Activated naive CD4-positive, alpha-beta T cell treated with anti-CD3 and anti-CD28 coated beads for 36 hours (primary cell): ENCODE measurements at regions not wholly inside any gene's neighbourhood (a gene's known extent, or its start where the extent isn't known, plus 50 kb on each side); places are given as distances from the start of the nearest gene placed in this dataset.
"Not testable (repeated sequence)": the region's sequence is repeated elsewhere in the genome, so short reads cannot be mapped to it uniquely, and the experiment has no call there.

Source experiments
- CTCF ChIA-PET: fragments of 350-600 bp; sonication (Branson Sonifier 250); formaldehyde crosslinking; loops from one replicate; lab custom pipeline; 2021; ENCODE audit warnings: antibody characterized with exemption; lab: Charles Lee
- DNase-seq: peaks from one replicate; pipeline ENCODE4 v3.0.0-alpha.2; 2020
- H3K27ac Mint-ChIP-seq: one replicate; pipeline ENCODE4 v1.8.0; 2021; ENCODE audit warnings: mild to moderate bottlenecking, mixed read lengths
- H3K27me3 Mint-ChIP-seq: one replicate; pipeline ENCODE4 v1.8.0; 2021; ENCODE audit warnings: low read depth, mixed read lengths
- H3K36me3 Mint-ChIP-seq: one replicate; pipeline ENCODE4 v1.8.0; 2021; ENCODE audit warnings: low read depth, mixed read lengths
- H3K4me1 Mint-ChIP-seq: one replicate; pipeline ENCODE4 v1.8.0; 2021; ENCODE audit warnings: low read depth, mixed read lengths
- H3K4me3 Mint-ChIP-seq: one replicate; pipeline ENCODE4 v1.8.0; 2021; ENCODE audit warnings: mild to moderate bottlenecking, moderate library complexity, mixed read lengths
- H3K9me3 Mint-ChIP-seq: one replicate; pipeline ENCODE4 v1.8.0; 2021; ENCODE audit warnings: mixed read lengths
- intact Hi-C: fragments of 100-400 bp; cut with micrococcal nuclease; formaldehyde crosslinking; loops from one replicate; pipeline ENCODE4 v1.15.1; 2023

- H3K27me3 Mint-ChIP-seq, DNase-seq, intact Hi-C loops, CTCF ChIA-PET, H3K4me3 Mint-ChIP-seq, H3K27ac Mint-ChIP-seq, H3K9me3 Mint-ChIP-seq: not testable (repeated sequence)
- peaks cover 16% of the 10 kb centered on the region for H3K36me3 Mint-ChIP-seq
- peaks cover 64% of the 10 kb centered on the region for H3K4me1 Mint-ChIP-seq
Observed at GRCh38 chr7:35853194-35853593, 52.3 kb downstream of the SEPTIN7 start.

- CTCF ChIA-PET: no interaction called here
- H3K4me1 Mint-ChIP-seq: peaks cover 60% of the 10 kb centered on the region
- intact Hi-C loops: no loop called here
- H3K27ac Mint-ChIP-seq: no peak overlapping the region
- H3K4me3 Mint-ChIP-seq: no peak overlapping the region
- peaks cover 19% of the 10 kb centered on the region for H3K36me3 Mint-ChIP-seq
- H3K9me3 Mint-ChIP-seq: no peaks in the 10 kb centered on the region
- no peaks in the 10 kb centered on the region for H3K27me3 Mint-ChIP-seq
- no peak for DNase-seq
Observed at GRCh38 chr7:35854311-35854710, 53.5 kb downstream of the SEPTIN7 start.

GRCh38 chr7:35856175-35856574 lies 55.3 kb downstream of the SEPTIN7 start:
- H3K36me3 Mint-ChIP-seq: peaks cover 20% of the 10 kb centered on the region
- no peak overlapping the region for H3K27ac Mint-ChIP-seq
- CTCF ChIA-PET: interaction anchor here (1.7 kb wide), 1 partner anchor 51 kb away, joined by 5 read pairs; no protein-coding TSS in a partner anchor
- DNase-seq: no peak
- H3K4me1 Mint-ChIP-seq: peaks cover 63% of the 10 kb centered on the region
- no peak overlapping the region for H3K4me3 Mint-ChIP-seq
- H3K9me3 Mint-ChIP-seq: no peaks in the 10 kb centered on the region
- intact Hi-C loops: no loop called here
- no peaks in the 10 kb centered on the region for H3K27me3 Mint-ChIP-seq

- H3K9me3 Mint-ChIP-seq: no peaks in the 10 kb centered on the region
- peaks cover 10% of the 10 kb centered on the region for H3K36me3 Mint-ChIP-seq
- CTCF ChIA-PET: no interaction called here
- DNase-seq: no peak
- H3K27ac Mint-ChIP-seq: no peak overlapping the region
- H3K27me3 Mint-ChIP-seq: no peaks in the 10 kb centered on the region
- no peak overlapping the region for H3K4me3 Mint-ChIP-seq
- H3K4me1 Mint-ChIP-seq: peaks cover 44% of the 10 kb centered on the region
- intact Hi-C loops: no loop called here
Observed at GRCh38 chr7:35860664-35861063, 59.8 kb downstream of the SEPTIN7 start.

- no peaks in the 10 kb centered on the region for H3K27me3 Mint-ChIP-seq
- intact Hi-C loops: no loop called here
- H3K36me3 Mint-ChIP-seq: peaks cover 19% of the 10 kb centered on the region
- CTCF ChIA-PET: no interaction called here
- H3K27ac Mint-ChIP-seq: no peak overlapping the region
- no peak for DNase-seq
- H3K4me3 Mint-ChIP-seq: no peak overlapping the region
- peaks cover 34% of the 10 kb centered on the region for H3K4me1 Mint-ChIP-seq
- H3K9me3 Mint-ChIP-seq: no peaks in the 10 kb centered on the region
Observed at GRCh38 chr7:35865287-35865686, 64.4 kb downstream of the SEPTIN7 start.

GRCh38 chr7:35866186-35866585 lies 65.3 kb downstream of the SEPTIN7 start:
- Mint-ChIP-seq H3K9me3 (no peaks in the 10 kb centered on the region), H3K36me3 (peaks cover 19% of the 10 kb centered on the region), H3K27ac (no peak overlapping the region), H3K4me1 (peaks cover 28% of the 10 kb centered on the region), H3K27me3 (no peaks in the 10 kb centered on the region), H3K4me3 (no peak overlapping the region)
- CTCF ChIA-PET: no interaction called here
- DNase-seq: no peak
- intact Hi-C loops: no loop called here

- intact Hi-C loops: not testable (repeated sequence)
Observed at GRCh38 chr7:35869117-35869516, 68.3 kb downstream of the SEPTIN7 start.

GRCh38 chr7:35869810-35870209 lies 69.0 kb downstream of the SEPTIN7 start:
- H3K27ac Mint-ChIP-seq: no peak overlapping the region
- intact Hi-C loops: no loop called here
- CTCF ChIA-PET: interaction anchor here (1.0 kb wide), 1 partner anchor 37 kb away, joined by 3 read pairs; no protein-coding TSS in a partner anchor
- H3K4me3 Mint-ChIP-seq: no peak overlapping the region
- H3K9me3 Mint-ChIP-seq: no peaks in the 10 kb centered on the region
- no peaks in the 10 kb centered on the region for H3K27me3 Mint-ChIP-seq
- peaks cover 21% of the 10 kb centered on the region for H3K4me1 Mint-ChIP-seq
- peaks cover 17% of the 10 kb centered on the region for H3K36me3 Mint-ChIP-seq
- no peak for DNase-seq

More at GRCh38 chr7:35869117-35869516, 68.3 kb downstream of the SEPTIN7 start:
- H3K27me3 Mint-ChIP-seq, DNase-seq, H3K4me3 Mint-ChIP-seq, H3K9me3 Mint-ChIP-seq, CTCF ChIA-PET: not testable (repeated sequence)
- Mint-ChIP-seq H3K4me1 (peaks cover 21% of the 10 kb centered on the region), H3K27ac (peak overlapping the region; percentile 2), H3K36me3 (peaks cover 19% of the 10 kb centered on the region)

GRCh38 chr7:35871856-35872255 lies 71.0 kb downstream of the SEPTIN7 start:
- Mint-ChIP-seq H3K27ac (no peak overlapping the region), H3K9me3 (no peaks in the 10 kb centered on the region), H3K27me3 (no peaks in the 10 kb centered on the region), H3K36me3 (peaks cover 8% of the 10 kb centered on the region), H3K4me3 (no peak overlapping the region), H3K4me1 (peaks cover 21% of the 10 kb centered on the region)
- intact Hi-C loops: no loop called here
- CTCF ChIA-PET: no interaction called here
- DNase-seq: no peak

- peaks cover 9% of the 10 kb centered on the region for H3K36me3 Mint-ChIP-seq
- CTCF ChIA-PET: no interaction called here
- no peak overlapping the region for H3K4me3 Mint-ChIP-seq
Observed at GRCh38 chr7:35874886-35875285, 74.0 kb downstream of the SEPTIN7 start.

GRCh38 chr7:35875292-35875691 lies 74.4 kb downstream of the SEPTIN7 start:
- Mint-ChIP-seq H3K27me3 (no peaks in the 10 kb centered on the region), H3K9me3 (no peaks in the 10 kb centered on the region), H3K4me1 (peaks cover 4% of the 10 kb centered on the region), H3K27ac (no peak overlapping the region), H3K4me3 (no peak overlapping the region), H3K36me3 (peaks cover 8% of the 10 kb centered on the region)
- no peak for DNase-seq
- intact Hi-C loops: no loop called here
- CTCF ChIA-PET: no interaction called here

More at GRCh38 chr7:35874886-35875285, 74.0 kb downstream of the SEPTIN7 start:
- no peaks in the 10 kb centered on the region for H3K9me3 Mint-ChIP-seq
- H3K27ac Mint-ChIP-seq: no peak overlapping the region
- H3K27me3 Mint-ChIP-seq: no peaks in the 10 kb centered on the region
- intact Hi-C loops: no loop called here
- H3K4me1 Mint-ChIP-seq: peaks cover 8% of the 10 kb centered on the region
- DNase-seq: no peak

GRCh38 chr7:35878351-35878750 lies 77.5 kb downstream of the SEPTIN7 start:
- H3K36me3 Mint-ChIP-seq: peaks cover 13% of the 10 kb centered on the region
- no peak overlapping the region for H3K27ac Mint-ChIP-seq
- no peak overlapping the region for H3K4me3 Mint-ChIP-seq
- no peak for DNase-seq
- H3K9me3 Mint-ChIP-seq: no peaks in the 10 kb centered on the region
- intact Hi-C loops: no loop called here
- no peaks in the 10 kb centered on the region for H3K27me3 Mint-ChIP-seq
- CTCF ChIA-PET: interaction anchor here (0.6 kb wide), 1 partner anchor 187 kb away, joined by 5 read pairs; no protein-coding TSS in a partner anchor
- peaks cover 2% of the 10 kb centered on the region for H3K4me1 Mint-ChIP-seq

GRCh38 chr7:35887430-35887829 lies 86.6 kb downstream of the SEPTIN7 start:
- H3K27ac Mint-ChIP-seq, H3K27me3 Mint-ChIP-seq, H3K4me1 Mint-ChIP-seq, DNase-seq, intact Hi-C loops, H3K4me3 Mint-ChIP-seq, CTCF ChIA-PET, H3K9me3 Mint-ChIP-seq: not testable (repeated sequence)
- H3K36me3 Mint-ChIP-seq: peaks cover 26% of the 10 kb centered on the region
